ENCODE measurements at regions not wholly inside any gene's neighbourhood (a gene's known extent, or its start where the extent isn't known, plus 50 kb on each side); places are given as distances from the start of the nearest gene placed in this dataset.

DNA sequence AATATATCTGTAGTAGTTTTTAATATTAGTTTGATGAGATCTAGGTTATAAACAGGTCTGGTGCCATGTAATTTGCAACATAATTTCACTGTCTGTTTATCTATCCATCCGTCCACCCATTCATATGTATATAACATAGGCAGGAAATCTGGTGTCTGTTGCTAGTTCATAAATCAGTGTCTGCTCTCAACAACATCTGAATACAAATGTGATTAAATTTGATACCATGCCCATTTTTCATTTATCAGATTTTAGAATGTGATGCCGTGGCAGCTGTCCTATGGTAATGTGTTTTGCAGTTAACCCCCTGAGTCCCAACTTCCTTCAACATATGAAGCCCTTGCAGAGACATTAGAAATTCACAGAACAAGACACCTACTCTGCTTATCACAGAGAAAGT lies 228.4 kb downstream of the CMPK2 start:
- TF ChIP-seq CTCF (conservative IDR thresholded peaks at IDR 0.05; ENCODE audit: low read depth, low read length), result no peak
- no peak for DNase-seq (ENCODE audit: low read depth)
- no peak overlapping the region for H3K4me3 ChIP-seq (ENCODE audit: low read length)

DNA sequence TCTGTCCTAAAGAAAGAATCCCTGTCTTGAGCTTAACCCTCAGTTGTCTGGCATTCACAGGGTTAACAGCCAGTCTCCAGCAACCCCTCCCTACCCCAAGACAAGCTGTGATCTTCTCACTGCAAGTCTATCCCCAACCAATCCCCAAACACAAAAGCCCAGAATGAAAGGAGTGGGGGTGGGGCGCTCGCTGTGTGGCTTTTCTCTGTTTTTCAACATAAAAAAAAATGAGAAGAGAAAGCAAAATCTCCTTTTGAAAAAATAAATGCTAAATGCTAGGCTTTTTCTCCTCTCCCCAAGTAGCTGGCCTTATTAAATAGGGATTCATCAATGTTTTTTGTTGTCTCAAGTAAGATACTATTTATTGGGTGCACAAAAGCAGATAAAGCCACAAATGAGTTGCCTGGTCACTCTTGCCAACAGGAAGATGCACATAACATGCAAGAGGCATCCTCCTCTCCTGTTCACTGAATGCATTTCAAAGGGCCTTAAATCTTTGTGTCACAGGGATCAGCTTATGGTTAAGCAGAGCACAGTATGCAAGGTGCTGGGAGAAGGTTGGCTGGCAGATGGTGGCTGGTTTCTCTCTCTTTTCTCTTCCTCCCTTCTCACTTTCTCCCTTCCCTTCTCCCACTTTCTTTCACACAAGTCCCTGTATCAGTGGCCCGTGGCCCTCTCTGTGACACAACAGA lies 225.6 kb downstream of the CMPK2 start:
- H3K4me3 ChIP-seq (ENCODE audit: low read length), result no peak overlapping the region
- no peak for TF ChIP-seq CTCF (conservative IDR thresholded peaks at IDR 0.05; ENCODE audit: low read depth, low read length)
- no peak for DNase-seq (ENCODE audit: low read depth)

DNA sequence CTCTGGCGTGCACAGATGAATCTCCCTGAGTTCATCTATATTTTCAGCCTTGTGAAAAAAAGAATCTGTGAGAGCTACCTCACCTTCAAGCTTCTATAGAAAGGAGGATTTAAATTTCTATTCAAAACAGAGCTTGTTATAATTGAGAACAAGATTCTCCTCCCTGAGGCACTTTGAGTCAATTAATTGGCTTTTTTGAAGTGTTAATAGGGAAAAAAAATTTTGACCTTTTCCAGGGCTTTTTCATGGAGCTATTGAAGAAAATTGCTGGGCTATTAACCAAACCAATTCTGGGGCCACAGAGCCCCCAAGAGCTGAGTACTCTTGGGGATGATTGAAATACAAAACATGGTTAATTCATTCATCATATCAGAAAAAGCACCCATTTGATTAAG lies 225.1 kb downstream of the CMPK2 start:
- no peak for DNase-seq (ENCODE audit: low read depth)
- TF ChIP-seq CTCF (conservative IDR thresholded peaks at IDR 0.05; ENCODE audit: low read depth, low read length), result no peak
- H3K4me3 ChIP-seq (ENCODE audit: low read length), result no peak overlapping the region

- no peak for TF ChIP-seq CTCF (conservative IDR thresholded peaks at IDR 0.05; ENCODE audit: low read depth, low read length)
- H3K4me3 ChIP-seq (ENCODE audit: low read length), result no peak overlapping the region
- no peak for DNase-seq (ENCODE audit: low read depth)
Measured at GRCh38 chr2:6641956-6642355, 223.8 kb downstream of the CMPK2 start.

DNA sequence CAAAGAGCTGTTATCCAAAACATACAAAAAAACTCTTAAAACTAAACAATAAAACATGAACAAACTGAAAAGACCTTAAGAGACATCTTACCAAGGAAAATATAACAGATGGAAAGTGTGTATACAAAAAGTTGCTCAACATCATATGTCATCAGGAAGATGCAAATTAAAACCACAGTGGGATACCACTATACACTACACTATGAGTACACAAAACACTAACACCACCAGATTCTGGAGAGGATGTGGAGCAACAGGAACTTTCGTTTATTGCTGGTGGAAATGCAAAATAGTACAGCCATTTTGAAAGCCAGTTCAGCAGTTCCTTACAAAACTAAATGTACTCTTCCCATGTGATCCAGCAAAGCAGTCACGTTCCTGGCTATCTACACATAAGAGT lies 221.4 kb downstream of the CMPK2 start:
- no peak for DNase-seq (ENCODE audit: low read depth)
- no peak overlapping the region for H3K4me3 ChIP-seq (ENCODE audit: low read length)
- no peak for TF ChIP-seq CTCF (conservative IDR thresholded peaks at IDR 0.05; ENCODE audit: low read depth, low read length)

- H3K4me3 ChIP-seq (ENCODE audit: low read length), result no peak overlapping the region
- no peak for DNase-seq (ENCODE audit: low read depth)
- no peak for TF ChIP-seq CTCF (conservative IDR thresholded peaks at IDR 0.05; ENCODE audit: low read depth, low read length)
Measured at GRCh38 chr2:6645004-6645403, 220.7 kb downstream of the CMPK2 start.

DNA sequence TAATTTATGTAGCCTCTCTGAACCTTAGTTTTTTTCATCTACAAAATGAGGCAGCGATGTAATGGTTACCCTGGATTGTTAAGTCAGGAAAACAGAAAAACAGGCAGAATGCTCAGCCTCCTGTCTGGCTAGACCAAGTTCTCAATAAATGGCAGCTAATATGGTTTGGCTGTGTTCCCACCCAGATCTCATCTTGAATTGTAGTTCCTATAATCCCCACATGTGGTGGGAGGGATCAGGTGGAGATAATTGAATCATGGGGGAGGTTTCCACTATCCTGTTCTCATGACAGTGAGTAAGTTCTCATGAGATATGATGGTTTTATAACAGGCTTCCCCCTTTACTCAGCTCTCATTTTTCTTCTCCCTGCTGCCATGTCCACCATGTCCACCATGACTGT lies 220.0 kb downstream of the CMPK2 start:
- no peak overlapping the region for H3K4me3 ChIP-seq (ENCODE audit: low read length)
- DNase-seq (ENCODE audit: low read depth), result no peak
- TF ChIP-seq CTCF (conservative IDR thresholded peaks at IDR 0.05; ENCODE audit: low read depth, low read length), result no peak

All from retinal pigment epithelial cell (primary cell).